Naive B cell (primary cell): ENCODE measurements at regions not wholly inside any gene's neighbourhood (a gene's known extent, or its start where the extent isn't known, plus 50 kb on each side); places are given as distances from the start of the nearest gene placed in this dataset.
"Not testable (repeated sequence)": the region's sequence is repeated elsewhere in the genome, so short reads cannot be mapped to it uniquely, and the experiment has no call there.

Source experiments
- ATAC-seq, 2 donors: fragments of 150-1000 bp; cut with Tn5 transposase; 2 replicates each; pipeline ENCODE4 v1.10.0; 2021; ENCODE audit warnings: low read depth in 2 of 2, mild to moderate bottlenecking in 2 of 2, moderate library complexity in 2 of 2
- DNase-seq: peaks from one replicate; pipeline ENCODE4 v3.0.0; 2022
- H3K27ac Mint-ChIP-seq, 6 donors: one replicate each; pipeline ENCODE4 v1.8.0; 2020 to 2022; ENCODE audit warnings: mild to moderate bottlenecking in 6 of 6, mixed read lengths in 6 of 6, moderate library complexity in 5 of 6, inconsistent platforms in 2 of 6
- H3K27me3 Mint-ChIP-seq, 3 donors: one replicate each; pipeline ENCODE4 v1.8.0; 2021 to 2022; ENCODE audit warnings: mixed read lengths in 3 of 3, mild to moderate bottlenecking in 1 of 3
- H3K36me3 Mint-ChIP-seq, 2 donors: one replicate each; pipeline ENCODE4 v1.8.0; 2020 to 2022; ENCODE audit warnings: mixed read lengths in 2 of 2, inconsistent platforms in 1 of 2, mild to moderate bottlenecking in 1 of 2
- H3K4me1 Mint-ChIP-seq, 3 donors: one replicate each; pipeline ENCODE4 v1.8.0; 2020 to 2022; ENCODE audit warnings: mixed read lengths in 3 of 3, inconsistent platforms in 1 of 3, mild to moderate bottlenecking in 1 of 3, moderate library complexity in 1 of 3
- H3K4me3 Mint-ChIP-seq, 8 donors: one replicate each; pipeline ENCODE4 v1.8.0; 2020 to 2022; ENCODE audit warnings: mild to moderate bottlenecking in 8 of 8, mixed read lengths in 8 of 8, moderate library complexity in 8 of 8, inconsistent platforms in 2 of 8
- H3K9me3 Mint-ChIP-seq, 7 donors: one replicate each; pipeline ENCODE4 v1.8.0; 2020 to 2022; ENCODE audit warnings: mixed read lengths in 7 of 7, mild to moderate bottlenecking in 5 of 7, inconsistent platforms in 2 of 7, moderate library complexity in 1 of 7

DNA sequence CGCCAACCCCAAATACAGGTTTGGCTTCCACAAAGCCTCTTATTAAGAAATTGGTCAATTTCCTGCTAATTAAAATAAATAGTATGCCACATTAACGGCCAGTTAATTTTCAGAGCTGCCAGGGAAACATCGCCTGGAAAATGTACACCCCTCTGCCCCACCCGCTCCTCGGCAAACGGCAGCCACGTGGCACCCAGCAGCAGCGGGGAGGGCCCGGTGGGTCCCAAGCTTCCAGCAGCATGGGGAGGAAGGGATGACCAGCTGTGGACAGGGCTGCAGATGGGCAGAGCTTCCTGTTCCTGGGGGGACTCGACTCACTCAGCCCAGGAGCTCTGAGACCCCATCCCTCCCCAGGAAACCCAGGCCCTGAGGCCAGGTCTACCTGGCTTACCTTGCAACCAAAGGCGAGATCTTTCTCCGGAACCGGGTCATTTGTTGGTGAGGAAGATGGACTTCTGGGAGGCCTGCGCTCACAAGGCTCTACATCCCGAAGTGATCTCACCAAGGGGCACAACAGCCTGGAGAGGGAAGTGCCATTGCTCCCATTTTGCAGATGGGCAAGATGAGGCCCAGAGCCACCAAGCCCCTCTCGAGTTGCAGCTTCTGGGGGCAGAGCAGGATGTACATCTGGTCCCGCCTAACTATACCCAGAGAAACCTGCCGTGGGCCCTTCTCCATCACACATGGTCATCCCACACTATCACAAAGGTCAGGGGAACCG lies 68.3 kb downstream of the IGLL1 start:
- DNase-seq (no peak), ATAC-seq (no peak)
- Mint-ChIP-seq H3K36me3 (no peaks in the 10 kb centered on the region), H3K27ac (no peak overlapping the region), H3K4me1 (no peaks in the 10 kb centered on the region), H3K4me3 (no peak overlapping the region), H3K27me3 (peaks cover 5 to 7% (median 6%) of the 10 kb centered on the region in 3 donors), H3K9me3 (no peaks in the 10 kb centered on the region)

DNA sequence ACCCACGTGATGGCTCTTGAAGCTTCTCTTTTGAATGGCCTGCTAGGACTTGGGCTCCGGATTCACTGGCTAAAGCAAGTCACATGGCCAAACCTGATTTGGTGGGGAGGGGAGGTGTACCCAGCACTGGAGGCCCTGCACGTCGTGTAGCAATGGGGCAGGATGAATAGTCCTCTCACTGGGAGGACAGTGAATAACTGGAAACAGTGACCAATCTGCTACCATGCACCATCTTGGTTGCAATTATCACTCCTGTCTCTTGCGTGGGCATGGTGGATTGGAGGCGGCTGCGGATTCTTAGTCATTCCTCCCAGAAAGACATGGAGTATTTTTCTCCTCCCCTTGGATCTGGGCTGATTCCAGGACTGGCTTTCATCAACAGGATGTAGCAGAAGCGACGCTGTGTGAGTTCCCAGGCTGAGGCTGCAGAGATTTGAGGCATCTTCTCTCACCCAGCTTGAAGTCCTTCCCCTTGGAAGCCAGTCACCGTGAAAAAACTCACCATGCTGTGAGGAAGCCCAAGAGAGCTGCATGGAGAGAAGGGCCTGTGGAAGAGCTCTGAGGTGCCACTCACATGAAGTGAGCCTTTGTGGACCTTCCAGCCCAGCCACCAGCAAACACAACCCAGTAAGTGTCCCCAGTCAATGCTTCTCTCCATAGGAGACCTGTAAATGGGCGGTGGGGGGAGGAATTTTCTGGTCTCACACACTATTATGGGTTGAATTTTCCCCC lies 70.4 kb downstream of the IGLL1 start:
- H3K27ac Mint-ChIP-seq = no peak overlapping the region
- H3K4me1 Mint-ChIP-seq = peaks cover 1 to 6% (median 2%) of the 10 kb centered on the region in 3 donors
- DNase-seq (no peak), ATAC-seq (no peak)
- no peaks in the 10 kb centered on the region for H3K36me3 Mint-ChIP-seq
- H3K9me3 Mint-ChIP-seq = no peaks in the 10 kb centered on the region
- peaks cover 6 to 12% (median 7%) of the 10 kb centered on the region in 3 donors for H3K27me3 Mint-ChIP-seq
- H3K4me3 Mint-ChIP-seq = no peak overlapping the region

DNA sequence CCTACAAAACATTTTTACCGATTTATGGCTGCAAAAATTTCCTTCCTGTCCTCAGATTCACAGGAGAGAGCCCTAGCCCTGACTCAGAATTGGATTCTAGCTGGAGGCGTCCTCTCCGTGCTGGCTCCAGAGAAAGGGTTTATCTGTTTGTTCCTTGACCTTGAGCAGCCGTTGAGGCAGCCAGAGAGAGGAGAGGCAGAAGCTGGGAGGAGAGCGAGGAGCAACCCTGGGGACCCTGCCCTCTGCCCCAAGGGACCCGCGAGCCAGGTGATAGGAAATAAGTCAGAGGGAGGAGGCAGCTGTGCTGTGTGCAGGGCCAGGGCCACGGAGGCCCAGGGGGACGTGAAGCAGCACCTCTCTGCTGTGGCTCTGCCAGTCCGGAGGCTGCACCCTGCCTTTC lies 75.6 kb downstream of the IGLL1 start:
- ATAC-seq = peak; percentile 70

DNA sequence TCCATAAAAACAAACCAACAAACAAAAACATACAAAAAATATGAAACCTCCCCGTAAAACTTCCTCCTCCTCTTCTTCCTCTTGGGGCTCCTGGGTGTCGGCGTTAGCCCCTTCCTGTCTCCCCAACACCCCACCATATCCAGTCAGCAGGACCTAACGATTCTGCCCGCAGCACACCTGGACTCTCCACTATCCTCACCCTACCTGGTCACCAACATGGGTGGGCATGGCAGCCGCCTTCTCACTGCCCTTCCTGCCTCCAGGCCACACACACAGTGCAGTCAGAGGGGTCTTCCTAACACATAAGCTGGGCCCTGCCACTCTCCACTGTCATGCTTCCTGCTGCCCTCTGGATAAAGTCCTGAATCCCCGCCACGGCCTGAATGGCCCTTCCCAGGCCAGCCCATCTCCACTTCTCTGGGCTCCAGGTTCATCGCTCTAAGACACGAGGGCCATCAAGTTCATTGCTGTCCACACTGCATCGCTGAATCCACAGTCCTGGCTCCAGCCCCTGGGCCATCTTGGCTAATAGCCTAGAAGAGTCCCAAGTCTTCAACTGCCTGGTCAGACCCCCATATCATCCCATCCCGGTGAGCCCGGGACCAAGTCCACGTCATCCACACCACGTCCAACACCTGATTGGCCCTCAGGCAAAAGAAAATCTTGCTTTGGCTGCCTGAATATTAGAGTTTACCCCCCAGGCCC lies 76.2 kb downstream of the IGLL1 start:
- Mint-ChIP-seq H3K4me3 (no peak overlapping the region), H3K9me3 (no peaks in the 10 kb centered on the region), H3K27ac (peak overlapping the region in 2 of 6 donors; percentile 17 to 63), H3K27me3 (peaks cover 6 to 35% (median 24%) of the 10 kb centered on the region in 3 donors), H3K36me3 (no peaks in the 10 kb centered on the region), H3K4me1 (peaks cover 7 to 23% (median 10%) of the 10 kb centered on the region in 3 donors)
- ATAC-seq (no peak), DNase-seq (no peak)

More for the DNA sequence above, 75.6 kb downstream of the IGLL1 start:
- H3K4me1 Mint-ChIP-seq = peaks cover 7 to 23% (median 10%) of the 10 kb centered on the region in 3 donors
- no peaks in the 10 kb centered on the region for H3K36me3 Mint-ChIP-seq
- H3K27ac Mint-ChIP-seq = no peak overlapping the region
- peak; percentile 20 for DNase-seq
- H3K9me3 Mint-ChIP-seq = no peaks in the 10 kb centered on the region
- H3K4me3 Mint-ChIP-seq = peak overlapping the region in 1 of 8 donors; percentile 33
- H3K27me3 Mint-ChIP-seq = peaks cover 6 to 32% (median 24%) of the 10 kb centered on the region in 3 donors

DNA sequence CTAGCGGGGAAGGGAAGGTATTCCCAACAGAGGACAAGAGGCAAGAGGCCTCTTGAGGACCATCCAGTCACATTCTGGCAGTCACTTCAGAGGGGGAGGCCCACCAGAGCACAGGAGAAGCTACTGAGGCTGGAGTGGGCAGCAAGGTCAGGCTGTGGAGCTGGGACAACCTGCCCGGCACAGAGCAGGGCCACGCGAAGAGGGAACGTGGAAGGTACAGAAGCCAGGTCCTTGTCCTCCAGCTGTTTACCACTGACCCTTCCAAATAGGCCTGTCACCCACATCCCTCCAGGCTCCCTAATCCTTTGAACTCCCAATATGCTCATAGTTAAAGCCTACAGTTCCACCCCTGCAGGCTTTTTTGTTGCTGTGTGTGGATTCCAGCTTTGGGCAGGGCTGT lies 76.9 kb downstream of the IGLL1 start:
- Mint-ChIP-seq H3K4me1 (peaks cover 7 to 23% (median 10%) of the 10 kb centered on the region in 3 donors), H3K4me3 (peak overlapping the region in 1 of 8 donors; percentile 40), H3K27ac (no peak overlapping the region), H3K36me3 (no peaks in the 10 kb centered on the region), H3K27me3 (peaks cover 6 to 35% (median 24%) of the 10 kb centered on the region in 3 donors), H3K9me3 (no peaks in the 10 kb centered on the region)
- ATAC-seq (no peak), DNase-seq (no peak)

DNA sequence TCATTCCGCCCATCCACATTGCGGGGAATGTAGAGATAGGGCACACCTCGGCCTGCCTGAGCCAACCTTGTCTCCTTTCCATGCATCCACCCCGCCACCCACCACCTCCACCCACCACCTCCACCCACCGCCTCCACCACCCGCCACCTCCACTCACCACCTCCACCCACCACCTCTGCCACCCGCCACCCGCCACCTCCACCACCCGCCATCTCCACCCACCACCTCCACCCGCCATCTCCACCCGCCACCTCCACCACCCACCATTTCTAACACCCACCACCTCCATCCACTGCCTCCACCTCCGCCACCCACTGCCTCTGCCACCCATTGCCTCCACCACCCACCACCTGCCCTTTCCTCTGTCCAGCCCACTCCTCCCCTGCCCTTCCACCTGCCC lies 78.4 kb downstream of the IGLL1 start:
- no peaks in the 10 kb centered on the region for H3K36me3 Mint-ChIP-seq

DNA sequence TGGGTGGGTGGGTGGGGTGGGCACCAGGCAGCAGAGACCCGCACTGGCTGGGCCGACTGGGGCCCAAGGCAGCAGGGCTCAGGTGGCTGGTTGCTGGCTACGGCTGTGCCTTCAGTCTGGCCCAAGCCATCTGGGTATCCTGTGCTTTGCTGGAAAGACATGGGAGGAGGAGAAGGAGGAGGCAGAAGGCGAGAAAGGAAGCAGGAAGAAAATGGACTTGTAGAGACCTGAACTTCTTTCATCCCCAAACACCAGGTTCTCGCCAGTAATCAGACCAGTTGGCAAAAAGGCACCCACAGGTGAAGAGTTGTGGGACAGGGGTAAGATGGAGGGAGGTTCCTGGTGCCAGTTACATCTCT lies 78.8 kb downstream of the IGLL1 start:
- H3K36me3 Mint-ChIP-seq = no peaks in the 10 kb centered on the region
- H3K4me3 Mint-ChIP-seq = no peak overlapping the region
- H3K27ac Mint-ChIP-seq = no peak overlapping the region
- DNase-seq (no peak), ATAC-seq (no peak)
- H3K27me3 Mint-ChIP-seq = peaks cover 0 to 43% (median 19%) of the 10 kb centered on the region in 3 donors
- H3K4me1 Mint-ChIP-seq = peaks cover 7 to 24% (median 10%) of the 10 kb centered on the region in 3 donors
- H3K9me3 Mint-ChIP-seq = no peaks in the 10 kb centered on the region

More for the DNA sequence above, 78.4 kb downstream of the IGLL1 start:
- Mint-ChIP-seq H3K4me1 (peaks cover 7 to 23% (median 10%) of the 10 kb centered on the region in 3 donors), H3K4me3 (no peak overlapping the region), H3K9me3 (no peaks in the 10 kb centered on the region), H3K27me3 (peaks cover 0 to 38% (median 19%) of the 10 kb centered on the region in 3 donors), H3K27ac (no peak overlapping the region)
- ATAC-seq = no peak
- no peak for DNase-seq

DNA sequence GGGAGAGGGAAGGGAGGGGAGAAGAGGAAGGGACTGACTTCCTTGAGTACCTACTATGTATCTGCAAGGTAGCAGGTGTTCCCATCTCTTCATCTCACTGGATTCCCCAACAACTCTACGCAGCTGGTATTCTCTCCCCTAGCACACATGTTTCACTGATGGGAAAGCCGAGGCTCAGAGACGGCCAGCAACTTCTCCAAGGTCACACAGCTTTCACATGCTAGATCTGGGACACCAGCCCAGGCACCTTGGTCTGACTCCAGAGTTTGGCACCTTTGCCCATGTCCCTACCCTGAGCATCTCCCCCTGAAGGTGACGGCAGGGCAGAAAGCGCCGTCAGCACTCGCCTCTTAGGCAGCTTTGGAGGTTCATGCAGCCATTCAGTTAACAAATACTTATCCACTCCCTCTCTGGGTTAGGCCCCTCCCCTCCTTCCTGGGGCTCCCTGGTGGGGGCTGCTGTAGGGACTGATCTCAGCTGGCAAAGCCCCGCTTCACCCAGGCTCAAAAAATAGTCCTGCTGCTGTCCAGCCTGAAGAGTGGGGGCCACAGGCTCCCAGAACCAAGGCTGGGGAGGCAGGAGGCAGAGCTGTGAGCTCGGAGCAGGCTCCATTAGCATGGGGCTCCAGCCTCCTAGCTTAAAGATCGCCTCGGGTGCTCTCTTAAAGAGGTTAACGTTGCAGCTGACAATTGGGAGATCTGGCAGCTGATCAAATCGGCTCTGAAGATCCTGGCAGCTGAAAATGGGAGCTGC lies 79.4 kb downstream of the IGLL1 start:
- H3K4me1 Mint-ChIP-seq = peaks cover 7 to 27% (median 10%) of the 10 kb centered on the region in 3 donors

DNA sequence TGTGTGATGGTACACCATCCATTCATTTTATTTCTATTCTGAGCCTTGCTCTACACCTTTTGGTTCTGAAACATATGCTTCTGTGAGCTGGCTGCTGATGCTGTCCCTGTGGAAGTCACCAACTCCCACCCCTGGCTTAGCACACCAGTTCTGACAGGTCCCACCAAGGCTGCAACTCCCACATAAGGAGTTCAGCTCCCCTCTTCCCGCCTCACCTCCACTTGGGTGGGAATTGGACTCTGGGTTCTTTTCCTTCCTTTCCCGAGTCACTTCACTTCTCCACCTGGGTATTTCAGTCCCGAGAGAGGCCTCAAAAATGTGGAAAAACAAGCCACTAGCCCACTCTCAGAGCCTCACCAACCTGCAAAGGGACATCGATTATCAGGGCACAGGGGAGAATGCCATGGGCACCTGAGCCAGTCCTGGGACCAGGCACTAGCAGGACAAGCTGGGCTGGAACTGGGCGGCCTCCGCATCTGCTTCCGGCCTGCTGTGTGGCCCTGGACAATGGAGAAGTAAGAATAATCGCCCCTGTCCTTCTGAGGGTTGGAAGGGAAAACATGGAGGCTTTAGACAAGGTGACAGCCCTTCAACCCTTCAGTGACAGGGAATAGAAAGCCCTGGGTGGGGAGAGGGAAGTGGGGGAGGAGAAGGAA lies 80.1 kb downstream of the IGLL1 start:
- Mint-ChIP-seq H3K36me3 (no peaks in the 10 kb centered on the region), H3K4me1 (peaks cover 7 to 23% (median 12%) of the 10 kb centered on the region in 3 donors), H3K27ac (no peak overlapping the region), H3K9me3 (no peaks in the 10 kb centered on the region), H3K4me3 (no peak overlapping the region), H3K27me3 (peaks cover 0 to 45% (median 12%) of the 10 kb centered on the region in 3 donors)
- DNase-seq = no peak
- ATAC-seq = no peak

More for the DNA sequence above, 79.4 kb downstream of the IGLL1 start:
- DNase-seq (no peak), ATAC-seq (no peak)
- H3K9me3 Mint-ChIP-seq = no peaks in the 10 kb centered on the region
- H3K36me3 Mint-ChIP-seq = no peaks in the 10 kb centered on the region
- peaks cover 0 to 45% (median 16%) of the 10 kb centered on the region in 3 donors for H3K27me3 Mint-ChIP-seq
- no peak overlapping the region for H3K4me3 Mint-ChIP-seq
- H3K27ac Mint-ChIP-seq = peak overlapping the region in 1 of 6 donors; percentile 19

DNA sequence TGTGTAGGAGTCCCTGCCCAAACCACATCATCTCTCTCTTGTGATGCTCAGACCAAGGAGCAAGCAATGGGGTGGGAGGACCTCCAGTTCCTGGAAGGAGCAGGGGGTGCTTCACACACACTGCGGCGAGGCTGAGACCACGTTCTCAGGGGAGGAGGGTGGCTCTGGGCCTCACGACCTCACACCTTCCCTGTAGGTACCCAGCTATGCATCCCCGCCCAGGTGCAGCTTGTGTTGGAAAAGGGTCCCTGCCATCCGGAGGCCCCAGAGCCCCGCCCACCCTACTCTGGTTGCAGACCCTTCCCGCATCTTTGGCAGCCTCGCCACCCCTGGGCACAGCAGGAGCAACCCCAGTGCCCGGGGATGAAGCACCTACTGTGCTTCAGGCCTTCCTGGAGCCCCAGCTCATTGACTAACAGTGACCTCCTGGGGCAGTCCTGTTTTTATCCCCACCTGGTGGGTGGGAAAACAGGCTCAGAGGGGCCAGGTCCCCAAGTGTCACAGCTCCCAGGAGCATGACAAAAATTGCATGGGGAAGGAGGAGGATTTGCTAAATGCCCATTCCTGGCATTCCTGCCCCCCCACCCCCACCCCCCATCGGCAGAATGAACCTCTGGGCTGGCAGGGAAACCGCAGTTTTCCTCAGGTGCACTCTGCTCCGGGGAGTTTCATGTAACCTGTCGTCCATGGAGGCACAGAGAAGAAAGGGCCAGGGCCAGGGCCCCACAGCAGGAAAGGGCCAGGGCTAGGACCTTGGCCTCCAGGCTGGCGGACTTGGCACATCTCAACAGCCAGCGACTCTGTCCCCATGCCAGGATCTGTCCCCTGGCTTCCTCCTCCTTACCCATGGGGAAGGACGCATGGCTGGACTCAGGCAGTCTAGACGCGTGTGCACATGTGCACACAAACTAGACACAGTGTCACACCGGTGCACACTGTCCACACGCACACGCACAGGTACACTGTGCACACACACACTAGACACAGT lies 81.0 kb downstream of the IGLL1 start:
- DNase-seq = no peak
- Mint-ChIP-seq H3K27ac (no peak overlapping the region), H3K36me3 (no peaks in the 10 kb centered on the region), H3K4me1 (peaks cover 0 to 15% (median 6%) of the 10 kb centered on the region in 3 donors), H3K27me3 (peaks cover 0 to 40% (median 11%) of the 10 kb centered on the region in 3 donors), H3K9me3 (no peaks in the 10 kb centered on the region), H3K4me3 (no peak overlapping the region)
- ATAC-seq = no peak

DNA sequence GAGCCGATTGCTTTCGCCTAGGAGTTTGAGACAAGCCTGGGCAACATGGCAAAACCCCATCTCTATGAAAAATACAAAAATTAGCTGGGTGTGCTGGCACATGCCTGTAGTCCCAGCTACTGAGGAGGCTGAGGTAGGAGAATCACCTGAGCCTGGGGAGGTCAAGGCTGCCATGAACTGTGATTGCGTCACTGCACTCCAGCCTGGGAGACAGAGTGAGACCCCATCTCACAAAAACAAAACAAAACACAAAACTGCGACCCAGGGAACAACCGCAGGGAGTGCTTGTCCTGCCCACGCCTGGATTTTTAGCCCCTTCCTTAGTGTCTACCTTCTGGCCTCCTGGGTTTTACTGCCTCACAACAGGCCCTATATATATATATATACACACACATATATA lies 82.2 kb downstream of the IGLL1 start:
- peaks cover 0 to 28% (median 0%) of the 10 kb centered on the region in 3 donors for H3K27me3 Mint-ChIP-seq
- not testable (repeated sequence) for H3K36me3 Mint-ChIP-seq, H3K9me3 Mint-ChIP-seq, H3K4me3 Mint-ChIP-seq, H3K27ac Mint-ChIP-seq, DNase-seq, H3K4me1 Mint-ChIP-seq, ATAC-seq
